Superior temporal gyrus (tissue), 1 donor: ENCODE measurements at regions not wholly inside any gene's neighbourhood (a gene's known extent, or its start where the extent isn't known, plus 50 kb on each side); places are given as distances from the start of the nearest gene placed in this dataset.
"Not testable (repeated sequence)": the region's sequence is repeated elsewhere in the genome, so short reads cannot be mapped to it uniquely, and the experiment has no call there.

Experiments used
- DNase-seq: peaks from one replicate; pipeline ENCODE4 v3.0.0-alpha.2; 2016; ENCODE audit errors: extremely low spot score

DNA sequence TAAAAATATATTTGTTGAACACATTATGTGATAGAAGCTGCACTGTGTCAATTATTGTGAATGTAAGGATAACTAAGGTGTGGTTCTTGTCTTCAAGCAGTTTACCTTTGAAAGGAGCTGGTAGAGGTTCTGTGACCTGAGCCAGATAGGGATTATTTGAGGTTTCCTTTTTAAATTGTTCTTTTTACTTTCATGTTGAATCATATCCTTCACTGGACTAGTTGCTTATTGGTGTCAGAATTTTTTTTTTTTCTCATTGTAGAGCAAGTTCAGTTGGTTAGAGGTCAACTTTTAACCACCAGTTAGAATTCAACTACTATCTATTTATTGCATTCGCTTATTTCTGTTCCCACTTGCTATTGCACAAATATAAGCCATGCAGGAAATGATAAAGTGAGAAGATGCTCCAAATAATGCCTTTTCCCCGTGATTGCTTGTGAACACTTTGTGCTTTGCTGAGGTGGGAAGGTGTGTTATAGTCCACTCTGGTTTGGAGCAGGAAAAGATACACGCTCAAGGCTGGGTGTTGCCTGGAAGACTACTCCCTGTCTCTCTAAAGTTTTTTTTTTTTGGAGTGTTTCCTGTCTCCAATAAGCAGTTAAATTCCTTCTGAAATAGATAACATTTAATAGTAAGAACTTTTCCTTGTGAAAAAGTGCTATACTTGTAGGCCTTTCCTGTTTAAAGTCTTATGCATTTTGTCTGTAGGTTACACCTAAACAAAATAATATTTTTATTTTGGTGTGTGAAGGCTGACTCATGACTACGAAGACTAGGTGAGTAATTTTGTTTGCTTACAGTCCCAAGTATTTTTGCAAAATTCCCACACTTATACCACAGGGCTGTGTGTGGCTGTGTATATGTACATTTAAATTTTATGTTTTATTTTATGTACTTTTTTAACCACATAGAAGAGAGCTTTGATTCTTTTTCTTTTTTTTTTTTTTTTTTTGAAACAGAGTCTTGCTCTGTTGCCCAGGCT lies 83.8 kb upstream of the LCORL start:
- no peak for DNase-seq

DNA sequence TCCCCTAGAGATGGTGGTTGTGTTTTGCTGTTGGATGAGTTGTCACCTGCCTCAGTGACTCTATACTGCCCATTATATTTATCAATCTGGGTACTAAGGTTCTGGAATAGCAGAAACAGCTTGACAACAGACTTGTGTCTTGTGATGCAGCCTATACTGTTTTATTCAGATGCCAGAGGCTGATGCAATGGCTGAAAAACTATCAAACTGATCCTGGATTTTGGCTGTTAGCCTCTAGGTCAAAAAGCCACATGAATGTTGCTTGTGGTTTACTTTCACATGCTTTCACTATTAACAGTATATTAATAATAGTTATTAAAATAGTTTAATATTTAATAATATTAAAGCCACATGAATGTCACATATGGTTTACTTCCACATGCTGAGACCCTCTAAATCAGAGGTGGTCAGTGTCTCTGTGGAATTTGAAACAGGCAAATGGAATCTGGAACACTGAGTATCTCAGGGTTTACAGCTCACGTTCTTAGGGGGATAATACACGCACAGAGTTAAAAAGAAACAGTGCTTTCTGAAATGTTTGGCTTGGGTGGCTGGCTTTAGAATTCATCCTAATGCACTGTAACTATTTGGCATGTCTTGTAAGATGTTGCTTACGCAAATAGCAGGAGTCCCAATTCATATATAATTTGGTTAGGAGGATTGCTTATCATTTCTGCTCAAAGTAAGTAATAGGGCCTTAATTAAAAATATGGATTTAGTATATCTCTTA lies 82.5 kb upstream of the LCORL start:
- no peak for DNase-seq

DNA sequence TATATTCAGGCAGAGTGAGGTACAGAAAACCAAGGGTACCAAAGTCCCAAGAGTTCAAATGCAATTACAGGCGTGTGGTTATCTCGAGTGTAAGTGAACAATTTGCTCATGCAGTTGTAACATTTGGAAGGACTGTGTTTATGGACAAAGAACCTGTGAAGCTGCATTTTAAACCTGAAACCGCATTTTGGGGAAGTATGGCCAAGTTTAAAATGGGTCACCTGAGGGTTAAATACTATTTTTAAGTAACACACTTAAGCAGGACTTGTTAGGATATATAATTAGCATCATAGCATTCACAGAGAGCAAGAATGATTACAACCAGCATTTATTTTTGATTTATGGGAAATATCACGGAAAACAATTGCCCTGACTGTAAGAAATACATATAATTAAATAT lies 79.1 kb upstream of the LCORL start:
- DNase-seq = no peak

DNA sequence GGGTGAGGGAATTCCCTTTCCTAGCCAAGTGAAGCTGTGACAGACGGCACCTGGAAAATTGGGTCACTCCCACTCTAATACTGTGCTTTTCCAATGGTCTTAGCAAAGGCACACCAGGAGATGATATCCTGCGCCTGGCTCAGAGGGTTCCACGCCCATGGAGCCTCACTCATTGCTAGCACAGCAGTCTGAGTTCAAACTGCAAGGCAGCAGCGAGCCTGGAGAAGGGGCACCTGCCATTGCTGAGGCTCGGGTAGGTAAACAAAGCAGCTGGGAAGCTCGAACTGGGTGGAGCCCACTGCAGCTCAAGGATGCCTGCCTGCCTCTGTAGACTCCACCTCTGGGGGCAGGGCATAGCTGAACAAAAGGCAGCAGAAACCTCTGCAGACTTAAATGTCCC lies 68.9 kb upstream of the LCORL start:
- DNase-seq = not testable (repeated sequence)

DNA sequence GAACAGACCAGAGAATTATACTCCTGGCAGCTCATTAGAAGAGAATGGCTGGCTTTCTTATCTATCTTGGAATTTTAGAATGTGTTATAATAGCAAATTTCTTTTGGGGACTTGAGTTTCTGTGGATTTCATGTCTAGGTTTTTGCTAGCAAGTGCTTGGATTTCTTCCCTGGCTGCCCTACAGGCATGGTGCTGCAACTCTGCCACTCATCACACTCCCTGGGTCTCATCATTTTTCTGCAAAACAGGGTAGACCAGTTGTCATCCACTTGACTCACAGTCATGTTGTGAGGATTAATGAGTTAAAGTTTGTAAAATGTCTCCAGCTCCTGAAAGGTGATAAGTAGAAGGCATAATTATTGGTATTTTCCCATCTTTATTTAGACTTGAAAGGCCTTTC lies 60.7 kb upstream of the LCORL start:
- no peak for DNase-seq

DNA sequence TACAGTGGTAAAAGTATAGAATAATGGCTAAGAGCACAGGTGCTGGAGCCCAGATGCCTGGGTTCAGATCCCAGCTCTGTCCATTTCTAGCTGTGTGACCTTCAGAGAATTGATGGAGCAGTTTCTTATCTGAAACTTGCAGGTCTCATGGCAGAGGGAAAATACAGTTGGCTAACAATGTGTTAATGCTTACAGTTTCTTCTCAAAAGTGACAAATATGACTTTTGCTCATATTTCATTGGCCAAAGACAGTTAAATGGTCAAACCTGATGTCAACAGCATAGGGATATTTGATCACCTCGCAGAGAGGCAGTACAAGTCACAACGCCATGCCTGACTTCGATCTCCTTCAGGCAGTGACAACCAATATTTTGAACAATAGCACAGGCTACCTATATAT lies 60.2 kb upstream of the LCORL start:
- DNase-seq = no peak

DNA sequence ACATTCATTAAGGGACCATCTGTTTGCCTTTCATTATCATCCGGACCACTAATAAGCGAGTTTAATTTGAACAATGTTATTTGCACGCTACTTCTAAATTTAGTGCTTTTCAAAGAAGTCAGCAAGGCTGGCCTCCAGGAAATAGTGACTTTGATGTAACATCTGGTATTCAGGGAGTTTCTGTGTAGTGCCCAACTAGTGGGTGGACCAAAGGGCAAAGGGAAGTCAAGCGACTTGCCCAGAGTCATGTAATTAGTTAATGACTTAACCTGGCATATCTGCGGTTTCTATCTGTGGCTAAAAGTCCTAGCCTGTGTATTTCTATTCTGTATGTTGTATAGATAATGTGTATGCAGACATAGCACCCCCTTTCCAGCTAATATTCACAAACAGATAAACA lies 56.3 kb upstream of the LCORL start:
- no peak for DNase-seq

DNA sequence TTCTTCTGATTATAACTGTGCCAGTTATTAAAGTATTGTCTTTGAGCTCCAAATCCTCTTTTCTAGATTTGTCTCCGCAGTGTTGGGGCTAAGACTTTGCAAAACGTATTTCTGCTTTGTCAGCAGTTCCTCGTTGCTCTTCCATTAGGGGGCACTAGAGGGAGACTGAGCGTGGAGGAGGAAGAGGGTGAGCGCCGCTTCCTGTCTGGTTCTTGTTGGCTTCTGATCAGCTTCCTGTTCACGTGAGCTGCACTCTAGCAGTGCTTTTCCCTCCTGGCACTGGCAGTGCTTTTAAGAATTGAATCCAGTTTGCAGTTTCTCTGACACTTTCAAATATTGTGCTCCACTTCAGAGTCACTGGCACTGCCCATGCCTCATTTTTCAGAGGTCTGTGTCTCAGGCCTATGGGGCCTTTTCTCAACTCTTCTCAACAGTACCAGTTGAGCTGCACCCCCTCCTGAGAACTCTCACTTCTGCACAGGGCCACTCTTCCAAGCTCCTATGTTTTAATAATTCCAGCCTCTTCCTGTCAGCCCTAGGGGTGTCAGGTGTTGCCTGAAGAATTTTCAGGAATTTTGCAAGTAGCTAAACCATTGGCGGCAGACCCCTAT lies 54.4 kb upstream of the LCORL start:
- DNase-seq = no peak

DNA sequence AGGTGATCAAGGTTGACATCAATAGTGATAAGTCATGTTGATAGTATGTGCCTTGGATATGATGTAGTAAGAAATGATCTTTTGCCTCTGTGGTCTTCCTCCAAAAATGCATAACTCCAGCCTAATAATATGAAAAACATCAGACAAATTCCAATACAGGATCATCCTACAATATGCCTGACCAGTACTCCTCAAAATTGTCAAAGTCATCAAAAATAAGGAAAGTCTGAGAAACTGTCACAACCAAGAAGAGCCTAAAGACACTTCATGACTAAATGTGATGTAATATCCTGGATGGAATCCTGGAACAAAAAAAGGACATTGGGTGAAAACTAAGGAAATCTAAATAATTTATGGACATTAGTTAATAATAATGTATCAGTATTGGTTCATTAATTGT lies 50.3 kb upstream of the LCORL start:
- no peak for DNase-seq
